Hepatocyte (in vitro differentiated cells): ENCODE measurements at regions not wholly inside any gene's neighbourhood (a gene's known extent, or its start where the extent isn't known, plus 50 kb on each side); places are given as distances from the start of the nearest gene placed in this dataset.
A peak's percentile ranks its signal among the peaks of the same experiment; 100 is the strongest.

ENCODE experiments used
- DNase-seq: peaks from one replicate; pipeline ENCODE4 v3.0.0-alpha.2; 2016; ENCODE audit warnings: low spot score
- H2AFZ ChIP-seq: fragments of 200-600 bp; sonication (generic); 2 replicates; pipeline ENCODE4 v1.6.0; 2016; ENCODE audit warnings: antibody characterized with exemption, mild to moderate bottlenecking
- H3K27ac ChIP-seq: fragments of 200-600 bp; sonication (generic); 2 replicates; pipeline ENCODE4 v1.5.1; 2016; ENCODE audit warnings: mild to moderate bottlenecking
- H3K27me3 ChIP-seq: fragments of 200-600 bp; sonication (generic); 2 replicates; pipeline ENCODE4 v1.6.1; 2016
- H3K36me3 ChIP-seq: fragments of 200-600 bp; sonication (generic); replicated peaks from 2 replicates; pipeline ENCODE4 v1.5.1; 2016; ENCODE audit warnings: low read depth; ENCODE audit not compliant: insufficient read depth
- H3K4me1 ChIP-seq: fragments of 200-600 bp; sonication (generic); 2 replicates; pipeline ENCODE4 v1.5.1; 2016; ENCODE audit warnings: mild to moderate bottlenecking, moderate library complexity; ENCODE audit not compliant: insufficient read depth
- H3K4me2 ChIP-seq: fragments of 200-600 bp; sonication (generic); 2 replicates; pipeline ENCODE4 v1.6.0; 2016
- H3K4me3 ChIP-seq: fragments of 200-600 bp; sonication (generic); 2 replicates; pipeline ENCODE4 v1.5.1; 2016; ENCODE audit warnings: mild to moderate bottlenecking
- H3K79me2 ChIP-seq: fragments of 200-600 bp; sonication (generic); 2 replicates; pipeline ENCODE4 v1.6.0; 2017; ENCODE audit warnings: mild to moderate bottlenecking
- H3K9me2 ChIP-seq: fragments of 200-600 bp; sonication (generic); replicated peaks from 2 replicates; pipeline ENCODE4 v1.6.0; 2017; ENCODE audit warnings: mild to moderate bottlenecking; ENCODE audit not compliant: insufficient read depth
- H3K9me3 ChIP-seq: fragments of 200-600 bp; sonication (generic); 2 replicates; pipeline ENCODE4 v1.5.1; 2016; ENCODE audit warnings: low read depth, mild to moderate bottlenecking
- H4K20me1 ChIP-seq: fragments of 200-600 bp; sonication (generic); 2 replicates; pipeline ENCODE4 v1.6.0; 2016; ENCODE audit warnings: mild to moderate bottlenecking; ENCODE audit not compliant: insufficient read depth, poor library complexity, severe bottlenecking
- CTCF ChIP-seq: fragments of 200-600 bp; sonication (generic); IDR thresholded peaks from 2 replicates; pipeline ENCODE4 v1.5.1; 2016; ENCODE audit warnings: antibody characterized with exemption, mild to moderate bottlenecking; ENCODE audit not compliant: poor library complexity
- EZH2 ChIP-seq: fragments of 200-600 bp; sonication (generic); IDR thresholded peaks from 2 replicates; pipeline ENCODE4 v1.6.1; 2016; ENCODE audit warnings: antibody characterized with exemption, mild to moderate bottlenecking, borderline replicate concordance
- EZH2phosphoT487 ChIP-seq: fragments of 200-600 bp; sonication (generic); IDR thresholded peaks from one replicate; pipeline ENCODE4 v1.6.1; 2018; ENCODE audit warnings: antibody characterized with exemption, mild to moderate bottlenecking, low read depth, moderate library complexity; ENCODE audit not compliant: unreplicated experiment, severe bottlenecking
- WGBS: methylation state at CpG from one replicate; pipeline ENCODE4 v1.1.6; 2016; ENCODE audit warnings: low lambda C conversion rate; ENCODE audit errors: missing lambda C conversion rate; 5-methylcytosine and 5-hydroxymethylcytosine counted together

- Histone ChIP-seq H3K9me2 (no peaks in the 10 kb centered on the region), H3K4me1 (peaks cover 9% of the 10 kb centered on the region), H3K79me2 (no peaks in the 10 kb centered on the region), H3K4me2 (no peak overlapping the region), H2AFZ (no peak overlapping the region), H4K20me1 (no peaks in the 10 kb centered on the region), H3K27ac (no peak overlapping the region), H3K9me3 (no peaks in the 10 kb centered on the region), H3K27me3 (no peaks in the 10 kb centered on the region), H3K4me3 (no peak overlapping the region), H3K36me3 (no peaks in the 10 kb centered on the region)
- 51% methylated on average over 3 of the region's 3 CpGs for WGBS
- no peak for DNase-seq
- no peak for TF ChIP-seq EZH2
- no peak for TF ChIP-seq EZH2phosphoT487
- TF ChIP-seq CTCF, result no peak
These were observed 119.2 kb upstream of the UBE2E1 start for GRCh38 chr3:23686519-23686918.

DNA sequence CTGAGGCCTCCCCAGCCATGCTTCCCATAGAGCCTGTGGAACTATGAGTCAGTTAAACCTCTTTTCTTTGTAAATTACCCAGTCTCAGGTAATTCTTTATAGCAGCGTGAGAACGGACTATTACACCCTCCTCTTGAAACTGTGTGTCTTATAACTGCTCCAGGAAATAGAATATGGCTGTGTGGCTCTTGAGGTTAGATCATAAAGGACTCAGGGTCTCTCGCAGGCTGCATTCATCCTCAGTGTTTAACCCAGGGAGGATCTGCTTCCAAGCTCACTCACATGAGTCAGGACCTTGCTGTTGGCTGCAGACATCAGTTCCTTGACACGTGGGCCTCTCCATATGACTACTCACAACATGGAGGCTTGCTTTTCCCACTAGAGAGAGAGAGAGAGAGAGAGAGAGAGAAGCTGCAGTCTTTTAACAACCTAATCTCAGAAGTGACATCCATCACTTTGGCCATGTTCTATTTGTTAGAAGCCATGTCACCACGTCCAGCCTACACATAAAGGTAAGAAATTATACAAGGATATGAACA lies 114.3 kb upstream of the UBE2E1 start:
- Histone ChIP-seq H3K4me1 (peaks cover 3% of the 10 kb centered on the region), H3K79me2 (no peaks in the 10 kb centered on the region), H3K4me3 (no peak overlapping the region), H3K27me3 (no peaks in the 10 kb centered on the region), H3K36me3 (no peaks in the 10 kb centered on the region), H3K9me2 (no peaks in the 10 kb centered on the region), H2AFZ (no peak overlapping the region), H3K4me2 (no peak overlapping the region), H4K20me1 (no peaks in the 10 kb centered on the region), H3K9me3 (no peaks in the 10 kb centered on the region), H3K27ac (no peak overlapping the region)
- DNase-seq, result no peak
- 87% methylated on average over 5 of the region's 5 CpGs for WGBS
- TF ChIP-seq EZH2 (no peak), CTCF (no peak), EZH2phosphoT487 (no peak)

DNA sequence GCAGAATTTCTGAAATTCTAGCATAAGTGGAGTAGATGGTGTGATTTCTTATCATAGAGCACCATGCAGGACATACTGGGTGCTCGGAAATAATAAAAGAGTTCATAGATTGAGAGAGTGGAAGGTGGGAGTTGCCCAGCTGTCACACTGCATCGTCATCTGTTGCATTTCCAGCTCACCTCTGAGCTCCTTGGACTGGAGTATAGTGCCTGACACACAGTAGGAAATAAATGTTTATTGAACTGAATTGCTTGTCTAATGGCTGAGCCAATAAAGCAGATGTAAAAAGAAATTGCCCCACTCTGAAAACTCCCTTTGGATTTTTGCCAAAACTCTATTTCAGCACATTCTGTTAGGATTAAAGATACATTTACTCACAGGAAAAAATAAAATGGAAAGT lies 108.9 kb upstream of the UBE2E1 start:
- TF ChIP-seq CTCF, result no peak
- TF ChIP-seq EZH2, result no peak
- TF ChIP-seq EZH2phosphoT487, result no peak
- H3K79me2 ChIP-seq, result no peaks in the 10 kb centered on the region
- no peaks in the 10 kb centered on the region for H3K27me3 ChIP-seq

GRCh38 chr3:23697416-23697815 lies 108.3 kb upstream of the UBE2E1 start:
- Histone ChIP-seq H3K36me3 (no peaks in the 10 kb centered on the region), H2AFZ (no peak overlapping the region), H3K9me2 (no peaks in the 10 kb centered on the region), H3K4me3 (no peak overlapping the region), H3K79me2 (no peaks in the 10 kb centered on the region), H3K27me3 (no peaks in the 10 kb centered on the region), H3K4me2 (no peak overlapping the region), H4K20me1 (no peaks in the 10 kb centered on the region), H3K27ac (no peak overlapping the region), H3K4me1 (peaks cover 5% of the 10 kb centered on the region), H3K9me3 (no peaks in the 10 kb centered on the region)
- 58% methylated on average over 9 of the region's 9 CpGs for WGBS
- TF ChIP-seq EZH2phosphoT487, result no peak
- DNase-seq, result no peak

More for the DNA sequence above, 108.9 kb upstream of the UBE2E1 start:
- Histone ChIP-seq H3K9me3 (no peaks in the 10 kb centered on the region), H3K9me2 (no peaks in the 10 kb centered on the region), H3K4me3 (no peak overlapping the region), H3K4me1 (peaks cover 5% of the 10 kb centered on the region), H3K27ac (no peak overlapping the region), H3K36me3 (no peaks in the 10 kb centered on the region), H4K20me1 (no peaks in the 10 kb centered on the region), H3K4me2 (no peak overlapping the region), H2AFZ (no peak overlapping the region)
- WGBS, result 52% methylated on average over 2 of the region's 2 CpGs
- DNase-seq, result peak; percentile 34
